OCI-M2 (cell line): ENCODE measurements at regions not wholly inside any gene's neighbourhood (a gene's known extent, or its start where the extent isn't known, plus 50 kb on each side); places are given as distances from the start of the nearest gene placed in this dataset.
"Not testable (repeated sequence)": the region's sequence is repeated elsewhere in the genome, so short reads cannot be mapped to it uniquely, and the experiment has no call there.

Experiments used
- DNase-seq: peaks from one replicate; lab custom pipeline; 2025; ENCODE audit not compliant: unreplicated experiment; lab: John Stamatoyannopoulos, UW

DNA sequence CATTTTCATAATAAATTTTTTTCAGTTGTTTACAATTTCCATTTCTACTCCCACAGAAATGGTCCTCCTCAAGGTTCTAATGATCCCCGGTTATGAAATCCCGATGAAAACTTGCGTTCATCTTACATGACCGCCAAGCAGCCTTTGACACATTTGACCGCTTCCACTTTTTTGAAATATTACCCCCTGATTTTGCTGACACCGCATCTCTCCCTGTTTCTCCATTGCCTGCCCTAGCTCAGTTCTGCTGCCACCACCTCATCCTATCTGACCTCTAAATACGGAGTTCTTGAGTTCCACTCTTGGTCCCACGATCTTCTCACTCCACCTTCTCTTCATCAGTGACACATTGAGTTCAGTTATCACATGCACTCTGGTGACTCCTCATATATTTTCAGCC, 74.1 kb downstream of the SLC35B3 start:
- DNase-seq: no peak

DNA sequence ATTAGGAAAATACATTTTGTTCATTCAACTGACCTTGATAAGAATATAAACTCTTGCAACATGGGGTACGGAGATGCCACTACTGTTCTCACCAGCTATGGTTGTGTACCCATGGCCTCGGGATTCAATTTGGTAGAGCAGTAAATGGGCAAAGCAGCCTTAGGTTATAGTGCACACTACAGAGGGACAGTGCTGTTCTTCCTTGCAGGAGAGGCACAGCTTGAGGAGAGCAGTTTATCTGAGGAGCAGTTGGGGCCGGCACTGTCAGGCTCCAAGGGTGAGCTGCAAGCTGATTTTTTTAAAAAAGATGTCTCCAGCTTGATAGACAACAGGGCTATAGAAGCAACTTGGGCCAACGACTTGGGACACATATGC, 82.4 kb downstream of the SLC35B3 start:
- DNase-seq: no peak

DNA sequence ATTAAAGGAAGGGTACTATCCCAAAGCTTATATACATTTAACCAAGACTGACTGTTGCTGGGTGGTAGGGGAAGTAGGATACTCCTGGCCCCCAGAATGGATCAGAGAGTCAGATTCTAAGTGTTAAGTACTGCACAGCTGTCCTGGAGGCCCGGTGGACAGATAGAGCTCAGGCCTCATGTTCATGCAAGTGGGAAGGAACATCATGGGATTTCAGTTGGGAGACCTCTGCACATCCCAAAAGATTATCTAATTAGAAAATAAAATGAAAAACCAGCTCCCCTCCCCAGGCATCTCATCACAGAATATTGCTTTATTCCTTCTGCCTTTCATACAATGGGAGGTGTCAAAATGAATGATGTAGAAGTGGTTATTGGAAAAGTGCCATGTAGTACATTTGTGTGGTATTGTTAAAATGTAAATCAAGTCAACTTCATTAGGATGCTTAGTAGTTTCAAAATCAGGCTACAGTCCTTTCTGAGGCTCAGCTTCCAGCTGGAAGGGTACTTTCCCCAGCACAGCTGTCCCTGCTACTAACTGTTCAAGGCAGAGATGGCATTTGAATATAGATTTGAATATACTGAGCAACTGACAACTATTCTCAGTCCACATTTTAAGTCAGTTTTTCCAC, 82.9 kb downstream of the SLC35B3 start:
- no peak for DNase-seq

DNA sequence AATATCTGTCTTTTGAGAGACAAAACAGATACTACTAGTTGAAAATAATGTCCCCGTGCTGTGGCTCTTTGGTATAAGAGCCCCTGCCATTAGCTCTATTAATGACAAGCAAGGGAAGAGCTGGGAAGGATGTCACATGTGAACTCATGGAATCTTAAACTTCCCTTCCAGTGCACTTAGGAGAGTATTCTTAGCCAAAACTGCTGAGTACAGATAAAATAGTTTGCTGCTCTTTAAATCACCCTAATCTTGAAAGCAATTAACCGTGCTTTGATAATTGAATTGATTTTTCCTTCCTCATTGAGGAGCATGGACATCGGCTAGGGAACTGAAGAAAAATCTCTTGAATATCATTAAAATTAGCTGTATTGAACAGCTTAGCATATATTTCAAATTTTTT, 91.7 kb downstream of the SLC35B3 start:
- no peak for DNase-seq

DNA sequence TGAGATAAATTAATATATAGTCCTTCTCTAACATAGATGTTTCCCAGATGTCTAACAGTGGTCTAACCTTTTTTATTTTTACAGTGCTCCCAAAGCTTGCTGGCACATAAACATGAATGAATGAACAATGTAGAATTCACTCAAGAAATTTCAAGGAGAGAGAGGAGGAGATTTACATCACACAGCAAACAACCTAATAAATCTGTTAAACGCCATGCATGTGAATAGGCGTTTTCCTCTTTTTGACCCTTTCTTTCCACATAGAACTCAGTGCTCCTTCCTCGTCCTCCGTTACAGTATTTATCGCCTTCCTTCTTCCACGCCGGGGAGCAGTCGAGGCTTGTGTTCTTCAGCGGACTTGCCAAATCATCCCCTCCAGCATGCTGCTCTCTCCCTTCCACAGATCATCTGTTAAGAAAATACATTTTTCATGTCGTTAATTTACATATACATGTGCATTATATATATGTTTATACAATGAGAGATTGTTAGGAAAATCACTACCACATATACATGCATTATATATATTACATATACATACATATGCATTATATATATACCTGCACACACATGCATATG, 93.0 kb downstream of the SLC35B3 start:
- no peak for DNase-seq

DNA sequence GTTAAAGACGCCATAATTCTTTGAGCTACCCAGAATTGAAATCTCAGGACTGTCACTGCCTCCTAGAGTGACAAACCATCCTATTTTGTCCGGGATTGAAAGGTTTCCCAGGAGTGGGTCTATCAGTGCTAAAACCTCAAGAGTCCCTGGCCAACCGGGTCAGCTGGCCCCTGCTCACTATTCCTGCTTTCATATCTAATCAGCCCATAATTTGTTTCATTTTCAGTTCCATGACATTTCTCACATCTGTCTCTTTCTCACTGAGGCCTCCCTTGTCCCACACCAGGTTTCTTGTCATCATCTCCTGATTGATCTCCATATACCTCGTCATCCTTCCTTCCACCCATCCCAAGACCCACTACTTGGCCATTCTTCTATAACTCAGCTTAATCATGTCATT, 98.2 kb downstream of the SLC35B3 start:
- no peak for DNase-seq

DNA sequence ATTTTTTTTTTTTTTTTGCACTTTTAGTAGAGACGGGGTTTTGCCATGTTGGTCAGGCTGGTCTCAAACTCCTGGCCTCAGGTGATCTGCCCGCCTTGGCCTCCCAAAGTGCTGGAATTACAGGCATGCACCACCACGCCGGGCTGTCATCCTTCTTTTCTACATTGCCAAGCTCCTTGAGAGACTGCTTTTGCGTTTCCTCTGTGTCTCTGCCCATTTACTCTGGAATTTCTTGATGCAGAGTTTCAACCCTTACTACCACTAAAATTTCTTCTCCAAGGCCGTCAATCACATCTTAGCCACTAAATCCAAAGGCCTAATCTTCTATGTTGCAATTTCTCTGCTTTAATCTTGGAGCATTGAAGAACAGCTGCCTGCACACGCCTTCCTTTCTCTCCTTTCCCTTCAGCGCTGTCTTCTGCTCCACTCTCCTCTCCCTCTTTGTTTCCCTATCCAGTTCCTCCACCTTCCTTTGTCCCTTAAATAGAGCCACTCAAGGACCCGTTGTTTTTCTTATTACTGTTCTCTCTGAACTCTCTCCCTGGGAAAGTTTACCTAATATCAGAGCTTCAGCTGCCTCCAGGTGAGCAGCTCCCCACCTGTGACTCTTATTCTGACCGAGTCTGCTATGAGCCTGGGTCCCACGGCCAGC, 98.8 kb downstream of the SLC35B3 start:
- DNase-seq: no peak

DNA sequence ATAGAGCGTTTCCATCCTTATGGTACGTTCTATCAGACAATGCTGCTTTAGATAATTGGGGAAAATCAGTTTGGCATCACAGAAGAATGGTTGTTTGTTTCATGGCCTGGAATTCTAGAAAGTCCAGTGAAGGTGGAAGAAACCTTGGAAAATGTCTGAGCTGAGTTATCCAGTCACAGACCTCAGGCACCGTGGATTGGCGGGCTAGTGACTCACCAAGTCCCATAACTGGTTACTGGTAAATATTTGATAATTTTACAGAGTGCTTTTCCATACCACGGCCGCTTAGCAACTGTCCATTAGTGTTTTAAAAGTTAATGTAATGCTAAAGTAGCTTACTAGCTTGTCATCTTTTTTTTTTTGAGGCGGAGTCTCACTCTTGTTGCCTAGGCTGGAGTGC, 99.4 kb downstream of the SLC35B3 start:
- DNase-seq: no peak

DNA sequence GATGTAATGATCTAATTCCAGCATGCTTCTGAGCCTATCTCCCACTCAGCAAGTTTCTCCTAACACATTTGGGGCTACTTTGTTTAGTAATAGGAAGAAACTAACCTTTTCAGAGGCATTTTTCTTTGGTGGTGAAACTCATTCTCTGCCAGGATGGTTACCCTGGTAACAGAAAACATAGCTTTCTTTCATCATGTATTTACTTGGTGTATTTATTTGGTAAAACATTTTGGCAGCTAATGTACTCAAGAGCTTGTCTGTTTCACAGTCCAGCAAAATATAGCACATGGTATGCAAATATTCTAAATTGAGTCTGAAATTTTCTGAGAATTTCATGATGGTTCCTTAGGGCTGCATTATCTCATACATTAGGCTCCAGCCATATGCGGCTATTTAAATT, 100.0 kb downstream of the SLC35B3 start:
- no peak for DNase-seq

DNA sequence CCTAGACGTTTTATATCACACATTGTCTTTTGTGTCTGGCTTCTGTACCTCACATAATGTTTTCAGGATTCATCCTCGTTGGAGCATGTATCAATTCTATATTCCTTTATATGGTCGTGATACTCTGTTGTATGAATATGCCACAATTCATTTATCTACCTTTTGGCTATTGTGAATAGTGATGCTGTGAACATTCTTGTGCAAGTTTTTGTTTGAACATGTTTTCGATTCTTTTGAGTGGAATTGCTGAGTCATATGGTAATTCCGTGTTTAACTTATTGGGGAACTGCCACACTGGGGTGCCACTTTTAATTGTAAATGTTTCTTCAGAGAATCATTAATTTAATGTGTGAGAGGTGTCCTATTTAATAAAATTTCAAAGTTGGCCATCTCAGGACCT, 101.2 kb downstream of the SLC35B3 start:
- no peak for DNase-seq

DNA sequence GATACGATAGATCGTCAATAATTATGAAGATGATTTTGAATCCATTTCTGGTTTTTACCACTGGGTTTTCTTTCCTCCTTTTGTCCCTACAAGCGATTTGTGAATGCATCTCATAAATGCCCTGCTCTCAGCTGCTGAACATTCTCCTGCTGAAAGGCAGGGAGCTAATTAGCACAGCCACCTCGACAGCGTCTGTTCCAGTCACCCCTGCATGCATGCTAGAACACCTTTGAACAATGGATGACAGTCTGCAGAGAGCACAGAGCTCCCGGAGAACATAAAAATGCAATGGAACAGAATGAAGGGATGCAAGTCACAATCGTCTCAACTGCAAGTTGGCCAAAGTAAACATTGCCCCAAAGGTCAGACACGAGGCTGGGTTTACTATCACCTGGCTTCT, 105.8 kb downstream of the SLC35B3 start:
- no peak for DNase-seq

DNA sequence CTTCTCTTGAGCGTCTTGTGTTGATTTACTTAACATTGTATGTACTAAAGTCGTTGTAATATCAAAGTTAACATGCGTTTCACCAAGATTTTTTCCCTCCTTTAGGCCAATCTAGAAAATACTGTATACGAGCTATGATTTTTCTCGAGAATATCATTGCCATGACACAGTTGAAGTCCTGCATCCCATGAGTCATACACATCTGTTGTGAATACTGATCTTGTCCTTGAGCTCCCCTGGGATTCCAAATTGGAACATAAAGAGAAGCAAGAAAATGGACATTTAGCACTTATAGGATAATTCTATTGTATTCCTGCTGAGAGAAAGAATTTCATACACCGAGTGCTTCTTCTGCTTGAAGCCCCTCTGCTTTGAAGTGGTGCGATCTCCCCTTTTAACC, 109.6 kb downstream of the SLC35B3 start:
- DNase-seq: no peak

DNA sequence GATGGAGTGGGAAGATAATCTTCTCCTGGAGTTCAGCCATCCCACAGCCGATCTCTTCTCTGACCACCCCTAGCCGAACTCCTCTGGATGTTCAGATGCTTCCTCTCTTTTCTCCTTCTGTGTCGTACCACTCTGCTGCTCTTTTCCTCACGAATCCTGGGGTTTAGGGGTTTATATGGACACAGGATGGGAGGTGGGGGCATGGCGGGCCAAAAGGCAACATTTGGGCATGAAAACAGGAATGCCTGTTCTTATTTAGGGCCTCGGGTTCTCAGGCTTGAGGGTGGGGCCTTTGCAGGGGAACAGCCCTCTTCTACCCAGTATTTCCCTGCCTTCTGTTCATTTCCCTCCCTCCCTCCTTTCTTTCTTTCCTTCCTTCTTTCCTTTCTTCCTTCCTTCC, 112.7 kb downstream of the SLC35B3 start:
- DNase-seq: no peak

DNA sequence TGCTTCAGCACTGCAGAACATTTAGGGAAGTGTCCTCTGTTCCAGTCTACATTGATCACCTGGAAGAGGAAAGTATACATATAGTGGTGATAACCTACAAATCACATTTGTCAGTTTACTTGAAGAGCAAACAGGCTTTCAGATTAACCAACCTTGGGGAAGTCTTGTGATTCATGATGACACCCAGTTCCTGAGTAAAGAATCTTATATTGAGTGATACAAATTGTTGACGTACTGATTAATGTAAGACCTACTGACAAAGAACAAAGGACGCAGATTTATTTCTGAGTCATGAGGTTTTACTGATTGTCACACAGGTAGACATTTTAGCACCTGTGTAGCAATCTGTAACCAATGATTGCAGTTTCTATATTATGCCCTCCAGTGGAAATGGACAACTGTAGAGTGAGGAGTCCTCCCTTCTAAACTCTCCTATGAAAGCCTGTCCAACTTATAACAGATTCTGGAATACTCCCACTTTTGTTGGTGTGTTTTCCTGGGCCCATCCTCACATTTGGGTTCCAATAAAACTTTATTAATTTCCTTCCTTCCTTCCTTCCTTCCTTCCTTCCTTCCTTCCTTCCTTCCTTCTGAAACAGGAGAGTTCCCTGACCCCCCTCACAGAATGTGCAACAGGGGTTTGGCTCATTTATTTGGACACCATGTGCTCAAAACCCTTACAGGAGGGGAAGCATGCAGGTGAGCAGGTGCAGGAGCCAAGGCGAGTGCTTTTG, 113.5 kb downstream of the SLC35B3 start:
- no peak for DNase-seq

DNA sequence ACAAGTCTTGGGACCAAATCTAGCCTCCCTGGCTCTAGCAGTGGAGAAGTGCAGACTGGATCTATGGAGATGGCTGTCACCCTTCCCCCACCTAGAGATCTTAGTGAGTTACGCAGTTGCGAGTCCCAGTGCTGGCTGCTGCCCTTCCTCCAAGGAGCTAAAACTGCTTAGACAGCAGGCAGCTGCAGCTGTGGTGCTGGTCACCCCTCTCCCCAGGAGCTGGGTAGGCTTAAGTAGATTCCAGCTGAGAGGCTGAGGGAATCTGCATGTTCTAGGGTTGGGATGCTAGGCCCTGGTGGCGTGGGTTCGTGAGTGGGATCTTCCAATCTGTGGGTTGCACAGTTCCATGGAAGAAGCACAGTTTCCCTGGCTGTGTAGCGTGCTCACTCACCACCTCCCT, 120.2 kb downstream of the SLC35B3 start:
- no peak for DNase-seq

DNA sequence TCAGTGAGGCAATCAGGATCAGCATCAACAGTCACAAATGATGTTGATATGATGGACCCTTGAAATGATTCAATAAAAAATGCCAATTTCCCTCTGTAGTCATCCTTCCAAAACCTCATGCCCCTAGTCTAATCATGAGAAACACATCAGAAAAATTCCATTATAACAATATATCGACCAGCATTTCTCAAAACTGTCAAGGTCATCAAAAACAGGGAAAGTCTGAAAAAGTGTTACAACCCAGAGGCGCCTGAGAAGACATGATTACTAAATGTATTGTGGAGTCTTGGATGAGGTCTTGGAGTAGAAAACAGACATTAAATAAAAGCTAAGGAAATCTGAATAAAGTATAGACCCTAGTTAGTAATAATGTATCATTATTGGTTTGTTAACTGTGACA, 133.8 kb downstream of the SLC35B3 start:
- DNase-seq: no peak

DNA sequence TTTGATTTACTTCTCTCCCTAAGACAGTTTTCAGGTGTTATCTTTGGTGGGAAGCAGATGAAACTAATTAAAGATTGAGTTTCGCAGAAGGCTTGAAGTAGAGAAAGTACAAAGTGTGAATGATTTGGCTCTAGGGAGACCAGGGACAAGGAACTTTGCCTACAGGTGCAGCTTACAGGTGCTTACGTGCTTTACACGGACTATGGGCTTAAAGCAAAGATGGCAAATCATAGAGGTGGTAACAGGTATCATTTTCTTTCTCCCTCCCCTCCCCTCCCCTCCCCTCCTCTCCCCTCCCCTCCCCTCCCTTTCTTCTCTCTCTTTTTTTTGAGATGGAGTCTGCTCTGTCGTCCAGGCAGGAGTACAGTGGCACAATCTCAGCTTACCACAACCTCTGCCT, 136.3 kb downstream of the SLC35B3 start:
- no peak for DNase-seq

DNA sequence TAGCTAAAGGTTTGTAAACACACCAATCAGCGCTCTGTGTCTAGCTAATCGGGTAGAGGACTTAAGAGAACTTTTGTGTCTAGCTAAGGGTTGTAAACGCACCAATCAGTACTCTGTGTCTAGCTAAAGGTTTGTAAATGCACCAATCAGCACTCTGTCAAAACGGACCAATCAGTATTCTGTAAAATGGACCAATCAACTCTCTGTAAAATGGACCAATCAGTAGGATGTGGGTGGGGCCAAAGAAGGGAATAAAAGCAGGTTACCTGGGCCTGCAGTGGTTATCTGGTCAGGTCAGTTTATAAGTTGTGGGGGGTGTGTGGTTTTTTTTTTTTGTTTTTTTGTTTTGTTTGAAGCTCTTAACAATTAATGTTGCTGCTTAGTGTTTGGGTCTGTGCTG, 152.4 kb downstream of the SLC35B3 start:
- not testable (repeated sequence) for DNase-seq

DNA sequence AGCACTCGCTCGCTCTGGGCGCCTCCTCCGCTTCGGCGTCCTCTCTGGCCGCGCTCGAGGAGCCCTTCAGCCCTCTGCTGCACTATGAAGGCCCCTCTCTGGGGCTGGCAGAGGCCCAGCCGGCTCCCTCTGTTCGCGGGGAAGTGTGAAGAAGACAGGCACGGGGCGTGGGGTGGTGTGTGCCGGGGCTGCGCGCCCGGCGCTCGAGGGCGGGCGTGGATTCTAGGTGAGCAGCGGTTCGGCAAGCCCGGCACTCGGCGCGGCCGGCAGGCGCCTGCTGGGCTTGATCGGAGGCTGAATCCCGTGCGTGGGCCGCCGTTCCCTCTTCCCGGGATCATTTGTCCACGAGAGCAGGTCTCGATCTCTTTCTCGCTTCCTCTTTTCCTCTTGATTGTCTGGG, 153.0 kb downstream of the SLC35B3 start:
- no peak for DNase-seq

DNA sequence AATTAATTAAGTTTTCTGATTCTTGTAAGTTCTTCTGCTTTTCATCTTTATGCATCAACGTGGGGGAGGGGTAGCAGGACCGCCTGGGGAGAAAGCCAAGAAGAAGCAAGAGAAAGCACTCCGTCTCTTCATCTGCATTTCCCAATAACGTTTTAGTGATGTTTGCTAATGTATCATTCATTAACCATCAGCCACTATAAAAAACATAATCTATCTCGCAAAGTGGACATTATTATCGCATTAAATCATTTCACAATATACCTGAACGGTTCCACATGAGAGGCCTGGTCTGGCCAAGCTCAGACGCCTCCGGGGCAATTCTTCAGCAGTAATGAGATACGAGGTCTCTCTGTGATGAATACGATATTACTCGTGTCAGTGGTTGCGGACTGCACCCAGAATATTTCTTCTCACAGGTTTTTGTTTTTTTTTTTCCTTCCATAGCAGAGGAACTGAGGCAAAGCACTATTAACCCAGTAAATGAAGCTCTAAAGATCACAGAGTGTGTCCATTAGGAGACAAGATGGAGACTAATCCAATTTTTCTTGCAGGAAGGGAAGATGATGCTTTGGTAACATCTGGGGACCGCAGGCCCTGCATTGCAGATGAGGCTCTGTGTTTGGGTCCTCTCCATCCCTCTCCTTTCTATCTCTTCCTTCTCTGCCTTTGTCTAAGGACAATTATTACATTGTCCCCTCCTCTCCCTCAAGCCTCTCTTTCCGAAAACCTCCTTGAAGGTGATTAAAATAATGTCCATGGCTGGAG, 156.1 kb downstream of the SLC35B3 start:
- no peak for DNase-seq

DNA sequence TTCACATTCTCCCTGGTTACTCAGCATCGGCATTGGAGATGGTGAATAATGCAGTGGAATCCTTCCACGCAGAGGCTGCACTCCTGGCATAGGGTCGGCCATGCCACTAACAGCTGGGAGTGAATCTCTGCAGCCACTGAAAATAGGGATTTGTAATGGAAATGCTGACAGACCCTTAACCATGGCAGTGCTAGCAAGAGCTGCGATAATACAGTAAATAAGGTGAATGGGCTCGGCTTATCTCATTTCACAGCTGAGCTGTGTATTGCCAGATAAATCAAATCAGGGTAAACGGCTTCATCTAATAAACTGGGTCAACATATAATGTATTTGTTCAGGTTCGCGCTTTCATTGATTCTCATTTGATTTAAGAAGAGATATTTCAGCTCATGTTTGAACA, 156.8 kb downstream of the SLC35B3 start:
- DNase-seq: no peak

DNA sequence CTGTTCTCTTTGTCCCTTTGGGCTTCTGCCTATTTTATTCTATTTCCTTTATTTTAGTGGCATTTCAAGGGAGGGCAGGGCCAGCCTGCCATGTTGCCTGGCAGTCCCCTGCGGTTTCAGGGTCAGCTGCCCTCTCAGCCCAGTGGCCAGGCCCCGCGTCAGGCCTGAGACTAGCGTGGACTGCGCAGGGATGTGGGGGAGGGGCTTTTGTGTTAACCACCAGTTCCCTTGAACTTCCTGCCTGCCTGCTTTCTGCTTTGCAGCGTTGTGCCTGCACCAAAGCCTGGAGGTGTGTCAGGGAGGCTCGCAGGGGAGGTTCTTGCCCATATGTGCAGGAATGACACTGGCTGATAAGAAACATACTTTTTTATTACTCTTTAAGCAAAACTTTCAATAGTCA, 157.6 kb downstream of the SLC35B3 start:
- no peak for DNase-seq
